ENCODE measurements at regions not wholly inside any gene's neighbourhood (a gene's known extent, or its start where the extent isn't known, plus 50 kb on each side); places are given as distances from the start of the nearest gene placed in this dataset.
"Not testable (repeated sequence)": the region's sequence is repeated elsewhere in the genome, so short reads cannot be mapped to it uniquely, and the experiment has no call there.

DNA sequence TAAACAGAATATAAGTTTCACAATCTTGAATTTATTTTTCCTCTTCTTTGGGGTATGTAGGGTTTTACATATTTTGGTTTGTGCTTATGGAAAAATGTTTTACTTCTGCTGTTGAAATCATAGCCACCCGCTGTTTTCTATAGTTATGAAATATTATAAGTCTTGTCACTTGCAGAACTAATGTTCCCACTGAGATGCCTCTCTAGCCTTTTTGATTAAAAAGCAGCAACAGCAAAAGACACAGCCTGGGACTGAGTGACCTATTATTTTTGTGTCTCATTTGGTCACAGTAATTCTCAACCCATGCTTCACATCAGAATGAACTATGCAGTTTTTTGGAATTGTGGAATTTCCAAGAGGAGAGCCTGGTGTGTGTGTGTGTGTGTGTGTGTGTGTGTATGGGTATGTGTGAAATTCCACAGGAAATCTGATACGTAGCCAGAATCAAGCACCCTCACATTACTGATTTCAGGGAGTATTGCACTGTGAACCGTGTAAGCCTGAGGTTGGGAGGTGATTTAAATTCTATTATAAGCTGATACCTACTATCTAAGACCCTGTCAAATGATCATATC is 55.7 kb upstream of the FRMD6 start:
- DNase-seq, result no peak

DNA sequence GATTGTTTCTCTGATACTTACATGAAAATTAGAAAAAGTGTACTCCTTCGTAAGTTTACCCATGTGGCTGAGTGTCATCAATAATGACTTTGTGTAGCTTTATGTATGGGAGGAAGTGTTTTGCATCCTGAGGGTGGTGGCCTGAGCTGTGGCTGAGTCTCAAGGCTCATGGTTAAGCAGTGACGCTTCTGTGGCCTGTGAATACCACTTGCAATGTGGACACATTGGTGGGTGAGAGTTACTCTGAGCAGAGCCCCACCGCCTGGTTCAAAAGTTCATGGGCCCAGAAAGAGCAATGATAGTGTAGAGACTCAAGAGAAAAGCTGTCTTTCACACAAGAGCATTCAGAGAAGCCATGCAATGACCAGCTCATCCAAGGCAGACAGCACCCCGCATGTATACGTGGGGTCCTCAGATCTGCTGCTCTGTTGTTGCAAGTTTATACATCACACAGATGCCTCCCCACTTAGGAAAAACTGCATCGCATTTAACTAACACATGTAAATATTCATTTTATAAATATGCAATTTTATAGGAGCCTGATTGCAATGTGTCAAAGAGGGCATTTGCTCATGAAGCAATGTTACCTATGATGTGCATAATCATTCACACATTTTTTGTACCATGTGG is 55.1 kb upstream of the FRMD6 start:
- no peak for DNase-seq

DNA sequence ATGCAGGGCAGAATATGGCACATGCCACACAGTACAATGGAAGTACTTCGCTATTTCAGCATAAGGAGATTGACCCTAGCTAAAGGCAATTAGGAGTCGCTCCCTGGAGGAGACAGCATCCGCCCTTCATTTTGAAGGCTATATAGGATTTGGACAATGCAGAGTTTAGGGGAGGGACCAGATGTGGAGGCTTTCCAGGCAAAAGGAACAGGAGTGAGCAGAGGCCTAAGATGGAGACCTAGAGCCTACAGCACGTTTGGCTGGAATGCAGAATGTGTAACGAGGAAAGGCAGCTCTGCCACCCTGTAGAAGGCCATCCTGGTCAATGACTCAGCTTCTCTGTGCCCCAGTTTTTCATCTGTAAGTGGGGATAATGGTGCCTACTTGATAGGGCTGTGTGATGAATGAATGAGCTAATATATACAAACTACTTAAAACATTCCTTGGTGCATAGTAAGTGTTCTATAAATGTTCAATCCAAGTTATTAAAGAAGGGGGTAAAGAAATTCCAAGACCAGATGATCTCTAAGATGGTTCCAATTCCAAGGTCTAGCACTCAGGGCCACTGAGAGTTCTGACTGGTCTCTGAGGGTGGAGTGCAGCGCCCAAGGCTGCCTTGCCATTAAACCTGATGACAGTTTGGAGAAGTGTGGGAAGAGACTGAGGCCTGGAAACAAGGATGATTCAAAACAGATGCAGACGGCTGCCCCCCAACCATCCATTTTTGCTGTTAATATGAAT is 54.3 kb upstream of the FRMD6 start:
- no peak for DNase-seq

DNA sequence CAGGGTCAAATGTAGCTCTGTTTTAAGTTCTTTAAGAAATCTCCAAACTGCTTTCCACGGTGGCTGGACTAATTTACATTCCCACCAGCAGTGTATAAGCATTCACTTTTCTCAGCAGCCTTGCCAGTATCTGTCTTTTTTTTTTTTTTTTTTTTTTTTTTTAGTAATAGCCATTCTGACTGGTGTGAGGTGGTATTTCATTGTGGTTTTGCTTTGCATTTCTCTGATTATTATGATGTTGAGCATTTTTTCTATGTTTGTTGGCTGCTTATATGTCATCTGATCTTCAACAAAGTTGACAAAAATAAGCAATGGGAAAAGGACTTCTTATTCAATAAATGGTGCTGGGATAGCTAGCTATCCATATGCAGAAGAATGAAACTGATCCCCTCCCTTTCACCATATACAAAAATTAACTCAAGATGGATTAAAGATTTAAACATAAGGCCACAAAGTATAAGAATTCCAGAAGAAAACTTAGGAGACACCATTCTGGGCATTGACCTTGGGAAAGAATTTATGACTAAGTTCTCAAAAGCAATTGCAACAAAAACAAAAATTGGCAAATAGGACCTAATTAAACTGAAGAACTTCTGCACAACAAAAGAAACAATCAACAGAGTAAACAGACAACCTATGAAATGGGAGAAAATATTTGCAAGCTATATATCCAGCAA is 52.6 kb upstream of the FRMD6 start:
- not testable (repeated sequence) for DNase-seq

DNA sequence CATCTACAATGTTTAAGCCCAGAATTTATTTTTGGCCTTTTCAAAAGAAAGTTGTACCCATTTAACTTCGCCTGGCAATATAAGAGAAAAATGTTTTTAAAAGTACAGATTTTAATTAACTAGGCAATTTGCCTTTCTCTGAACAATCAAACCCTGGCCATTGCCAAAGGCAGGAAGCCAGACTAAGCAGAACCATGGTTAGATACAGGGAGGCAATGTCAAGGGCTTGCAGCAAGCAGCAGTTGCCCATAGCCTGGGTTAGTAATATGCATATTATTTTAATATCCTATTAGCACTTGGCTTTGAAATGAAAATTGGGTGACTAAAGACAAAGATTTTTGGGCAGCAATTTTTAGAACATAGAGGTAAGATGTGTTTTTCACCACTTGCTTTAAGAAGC is 51.1 kb upstream of the FRMD6 start:
- DNase-seq, result no peak

Measured in NCI-H526 (cell line).